GM23338 (cell line): ENCODE measurements at regions not wholly inside any gene's neighbourhood (a gene's known extent, or its start where the extent isn't known, plus 50 kb on each side); places are given as distances from the start of the nearest gene placed in this dataset.
A peak's percentile ranks its signal among the peaks of the same experiment; 100 is the strongest.

Experiments used
- ATAC-seq: fragments of 200-7000 bp; cut with Tn5 transposase; 3 replicates; pipeline ENCODE4 v1.9.1; 2020
- DNase-seq: peaks from one replicate; pipeline ENCODE4 v3.0.0-alpha.2; 2015; ENCODE audit warnings: low spot score
- H2AFZ ChIP-seq: fragments of 200-600 bp; sonication (generic); 2 replicates; pipeline ENCODE4 v1.8.0; 2016; ENCODE audit warnings: antibody characterized with exemption, mild to moderate bottlenecking, moderate library complexity
- H3F3A ChIP-seq: fragments of 200-600 bp; sonication (generic); replicated peaks from 2 replicates; pipeline ENCODE4 v1.8.0; 2017; ENCODE audit warnings: antibody characterized with exemption, mixed run types, low read depth
- H3K27ac ChIP-seq: fragments of 200-600 bp; sonication (generic); 2 replicates; pipeline ENCODE4 v1.6.1; 2016; ENCODE audit warnings: low read depth
- H3K27me3 ChIP-seq: fragments of 200-600 bp; sonication (generic); 2 replicates; pipeline ENCODE4 v1.8.0; 2016; ENCODE audit warnings: mild to moderate bottlenecking, mixed run types, moderate library complexity; ENCODE audit not compliant: insufficient read depth
- H3K36me3 ChIP-seq: fragments of 200-600 bp; sonication (generic); 2 replicates; pipeline ENCODE4 v1.8.0; 2016; ENCODE audit warnings: mild to moderate bottlenecking; ENCODE audit not compliant: insufficient read depth
- H3K4me1 ChIP-seq: fragments of 200-600 bp; sonication (generic); 2 replicates; pipeline ENCODE4 v1.8.0; 2016; ENCODE audit warnings: mild to moderate bottlenecking, moderate library complexity; ENCODE audit not compliant: insufficient read depth
- H3K4me2 ChIP-seq: fragments of 200-600 bp; sonication (generic); 2 replicates; pipeline ENCODE4 v1.7.1; 2017; ENCODE audit warnings: mixed run types
- H3K4me3 ChIP-seq: fragments of 200-600 bp; sonication (generic); 2 replicates; pipeline ENCODE4 v1.6.1; 2016; ENCODE audit warnings: mixed run types
- H3K79me2 ChIP-seq: fragments of 200-600 bp; sonication (generic); replicated peaks from 2 replicates; pipeline ENCODE4 v1.8.0; 2017; ENCODE audit warnings: mild to moderate bottlenecking; ENCODE audit not compliant: insufficient read depth
- H3K9me2 ChIP-seq: fragments of 200-600 bp; sonication (generic); 2 replicates; pipeline ENCODE4 v1.8.0; 2017; ENCODE audit not compliant: insufficient read depth
- H4K20me1 ChIP-seq: fragments of 200-600 bp; sonication (generic); replicated peaks from 2 replicates; pipeline ENCODE4 v1.8.0; 2017; ENCODE audit warnings: mild to moderate bottlenecking; ENCODE audit not compliant: insufficient read depth
- H3K27ac Mint-ChIP-seq: 2 replicates; pipeline ENCODE4 v1.8.0; 2020; ENCODE audit warnings: inconsistent platforms, mild to moderate bottlenecking, moderate library complexity, mixed read lengths
- H3K27me3 Mint-ChIP-seq: 3 replicates; pipeline ENCODE4 v1.8.0; 2022; ENCODE audit warnings: low read depth, mild to moderate bottlenecking, moderate library complexity, mixed read lengths, inconsistent platforms; ENCODE audit not compliant: insufficient read depth, poor library complexity
- H3K36me3 Mint-ChIP-seq: 3 replicates; pipeline ENCODE4 v1.8.0; 2021; ENCODE audit warnings: low read depth, mild to moderate bottlenecking, inconsistent platforms, moderate library complexity, mixed read lengths
- H3K4me1 Mint-ChIP-seq: 3 replicates; pipeline ENCODE4 v1.8.0; 2020; ENCODE audit warnings: mild to moderate bottlenecking, inconsistent platforms, mixed read lengths
- H3K4me3 Mint-ChIP-seq: 3 replicates; pipeline ENCODE4 v1.8.0; 2021; ENCODE audit warnings: moderate library complexity, mild to moderate bottlenecking, inconsistent platforms, mixed read lengths
- H3K9me3 Mint-ChIP-seq: 3 replicates; pipeline ENCODE4 v1.8.0; 2020; ENCODE audit warnings: moderate library complexity, mild to moderate bottlenecking, inconsistent platforms, mixed read lengths
- CREB1 ChIP-seq: fragments of 250-450 bp; sonication (Bioruptor Pico); IDR thresholded peaks from 2 replicates; pipeline ENCODE4 v1.5.0; 2020; ENCODE audit warnings: low read depth, mild to moderate bottlenecking, moderate library complexity
- EZH2 ChIP-seq: fragments of 200-600 bp; sonication (generic); IDR thresholded peaks from one replicate; pipeline ENCODE4 v1.8.0; 2017; ENCODE audit warnings: antibody characterized with exemption, mild to moderate bottlenecking, low read depth; ENCODE audit not compliant: unreplicated experiment
- REST ChIP-seq: IDR thresholded peaks from one replicate; pipeline ENCODE4 v1.6.1; 2018; ENCODE audit warnings: antibody characterized with exemption; ENCODE audit not compliant: unreplicated experiment
- STAT1 ChIP-seq: IDR thresholded peaks from one replicate; pipeline ENCODE4 v1.6.1; 2016; ENCODE audit warnings: antibody characterized with exemption; ENCODE audit not compliant: unreplicated experiment
- ZNF331 ChIP-seq: fragments of 250-450 bp; sonication (Bioruptor Pico); IDR thresholded peaks from 2 replicates; pipeline ENCODE4 v1.5.0; 2020; ENCODE audit warnings: low read depth, mild to moderate bottlenecking, moderate library complexity
- TF ChIP-seq, protein P1 (sequence below), 2 experiments: fragments of 200-600 bp in 1 of 2; sonication (generic) in 1 of 2; conservative IDR thresholded peaks; 2 replicates each; pipeline versions ENCODE4 v1.5.1 to v1.6.1; 2016 to 2017; ENCODE audit warnings: antibody characterized with exemption in 2 of 2, low read depth in 2 of 2, mild to moderate bottlenecking in 2 of 2, moderate library complexity in 1 of 2

GRCh38 chr16:62135446-62135845, 99.2 kb upstream of the CDH8 start (continued):
- TF ChIP-seq, protein P1, sequence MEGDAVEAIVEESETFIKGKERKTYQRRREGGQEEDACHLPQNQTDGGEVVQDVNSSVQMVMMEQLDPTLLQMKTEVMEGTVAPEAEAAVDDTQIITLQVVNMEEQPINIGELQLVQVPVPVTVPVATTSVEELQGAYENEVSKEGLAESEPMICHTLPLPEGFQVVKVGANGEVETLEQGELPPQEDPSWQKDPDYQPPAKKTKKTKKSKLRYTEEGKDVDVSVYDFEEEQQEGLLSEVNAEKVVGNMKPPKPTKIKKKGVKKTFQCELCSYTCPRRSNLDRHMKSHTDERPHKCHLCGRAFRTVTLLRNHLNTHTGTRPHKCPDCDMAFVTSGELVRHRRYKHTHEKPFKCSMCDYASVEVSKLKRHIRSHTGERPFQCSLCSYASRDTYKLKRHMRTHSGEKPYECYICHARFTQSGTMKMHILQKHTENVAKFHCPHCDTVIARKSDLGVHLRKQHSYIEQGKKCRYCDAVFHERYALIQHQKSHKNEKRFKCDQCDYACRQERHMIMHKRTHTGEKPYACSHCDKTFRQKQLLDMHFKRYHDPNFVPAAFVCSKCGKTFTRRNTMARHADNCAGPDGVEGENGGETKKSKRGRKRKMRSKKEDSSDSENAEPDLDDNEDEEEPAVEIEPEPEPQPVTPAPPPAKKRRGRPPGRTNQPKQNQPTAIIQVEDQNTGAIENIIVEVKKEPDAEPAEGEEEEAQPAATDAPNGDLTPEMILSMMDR (conservative IDR thresholded peaks at IDR 0.05; ENCODE audit: low read depth in 2 of 2) = no peak

- H3K27ac Mint-ChIP-seq = no peak overlapping the region
- H3K4me2 ChIP-seq = no peak overlapping the region
- H3K27me3 ChIP-seq = no peaks in the 10 kb centered on the region
- H3K36me3 Mint-ChIP-seq = peaks cover 21% of the 10 kb centered on the region
- no peak for DNase-seq
- ATAC-seq = no peak
- H3K4me3 ChIP-seq = no peak overlapping the region
- no peaks in the 10 kb centered on the region for H3K4me1 Mint-ChIP-seq
- H3K9me3 Mint-ChIP-seq = peaks cover 28% of the 10 kb centered on the region
- H2AFZ ChIP-seq = no peak overlapping the region
- H3K79me2 ChIP-seq = no peaks in the 10 kb centered on the region
- H3K4me1 ChIP-seq = no peaks in the 10 kb centered on the region
- H3K27ac ChIP-seq = no peak overlapping the region
- no peaks in the 10 kb centered on the region for H4K20me1 ChIP-seq
- no peak for TF ChIP-seq EZH2
- H3K27me3 Mint-ChIP-seq = peaks cover 3% of the 10 kb centered on the region
- no peaks in the 10 kb centered on the region; the same call in none of the 2 replicates for H3K36me3 ChIP-seq
- H3K9me2 ChIP-seq = no peaks in the 10 kb centered on the region
- H3K4me3 Mint-ChIP-seq = no peak overlapping the region
- no peaks in the 10 kb centered on the region for H3F3A ChIP-seq
Observed at GRCh38 chr16:62130101-62130500, 93.9 kb upstream of the CDH8 start.

- no peaks in the 10 kb centered on the region for H3F3A ChIP-seq
- peaks cover 21% of the 10 kb centered on the region for H3K9me3 Mint-ChIP-seq
- H3K27ac Mint-ChIP-seq = peak overlapping the region; percentile 9; the same call in 1 of the 2 replicates
- H2AFZ ChIP-seq = 0 out of 2 replicates have a peak overlapping the region, but pooled peaks have one; percentile 45
- H3K4me3 Mint-ChIP-seq = no peak overlapping the region
- H3K4me2 ChIP-seq = no peak overlapping the region
- H3K4me1 Mint-ChIP-seq = peaks cover 18% of the 10 kb centered on the region
- H3K27me3 ChIP-seq = no peaks in the 10 kb centered on the region
- H3K4me3 ChIP-seq = no peak overlapping the region
- DNase-seq (no peak), ATAC-seq (no peak)
- H3K79me2 ChIP-seq = no peaks in the 10 kb centered on the region
- H3K9me2 ChIP-seq = no peaks in the 10 kb centered on the region
- H3K27me3 Mint-ChIP-seq = peaks cover 2% of the 10 kb centered on the region
- peaks cover 8% of the 10 kb centered on the region; the same call in 2 of the 3 replicates for H3K36me3 Mint-ChIP-seq
- H4K20me1 ChIP-seq = no peaks in the 10 kb centered on the region
- no peaks in the 10 kb centered on the region for H3K36me3 ChIP-seq
- no peak overlapping the region for H3K27ac ChIP-seq
- peaks cover 18% of the 10 kb centered on the region for H3K4me1 ChIP-seq
- TF ChIP-seq CREB1 (CRISPR knock-in tag) = no peak
- no peak for TF ChIP-seq STAT1
- TF ChIP-seq ZNF331 = no peak
- TF ChIP-seq EZH2 = no peak
- TF ChIP-seq REST = no peak
- TF ChIP-seq, protein P1 (conservative IDR thresholded peaks at IDR 0.05; ENCODE audit: low read depth in 2 of 2) = no peak
Observed at GRCh38 chr16:62105244-62105643, 69.0 kb upstream of the CDH8 start.
